MM.1S (cell line): ENCODE measurements at regions not wholly inside any gene's neighbourhood (a gene's known extent, or its start where the extent isn't known, plus 50 kb on each side); places are given as distances from the start of the nearest gene placed in this dataset.

Experiments
- DNase-seq: peaks from one replicate; pipeline ENCODE4 v3.0.0-alpha.2; 2015
- H2AFZ ChIP-seq: fragments of 300-600 bp; sonication (generic); 2 replicates; pipeline ENCODE4 v1.6.0; 2016; ENCODE audit warnings: antibody characterized with exemption, low read length
- H3F3A ChIP-seq: fragments of 300-600 bp; sonication (generic); 2 replicates; pipeline ENCODE4 v1.6.1; 2016; ENCODE audit warnings: mild to moderate bottlenecking, antibody characterized with exemption, low read length, moderate library complexity, mixed read lengths; ENCODE audit not compliant: insufficient read depth
- H3K27ac ChIP-seq: fragments of 300-600 bp; sonication (generic); 2 replicates; pipeline ENCODE4 v1.5.1; 2016; ENCODE audit warnings: mild to moderate bottlenecking, low read length
- H3K27me3 ChIP-seq: fragments of 300-600 bp; sonication (generic); replicated peaks from 2 replicates; pipeline ENCODE4 v1.6.0; 2016; ENCODE audit warnings: low read length; ENCODE audit not compliant: insufficient read depth
- H3K36me3 ChIP-seq: fragments of 300-600 bp; sonication (generic); replicated peaks from 2 replicates; pipeline ENCODE4 v1.6.1; 2016; ENCODE audit warnings: mild to moderate bottlenecking, low read length, mixed read lengths; ENCODE audit not compliant: insufficient read depth
- H3K4me1 ChIP-seq: fragments of 300-600 bp; sonication (generic); 2 replicates; pipeline ENCODE4 v1.6.1; 2016; ENCODE audit warnings: low read length, mixed read lengths
- H3K4me2 ChIP-seq: fragments of 300-600 bp; sonication (generic); 2 replicates; pipeline ENCODE4 v1.6.0; 2016; ENCODE audit warnings: low read depth, low read length
- H3K4me3 ChIP-seq: fragments of 300-600 bp; sonication (generic); 2 replicates; pipeline ENCODE4 v1.5.1; 2016; ENCODE audit warnings: low read length, mixed read lengths
- H3K79me2 ChIP-seq: fragments of 300-600 bp; sonication (generic); 2 replicates; pipeline ENCODE4 v1.6.1; 2016; ENCODE audit warnings: mixed run types, low read length, mixed read lengths
- H3K9ac ChIP-seq: fragments of 300-600 bp; sonication (generic); 2 replicates; pipeline ENCODE4 v1.6.1; 2016; ENCODE audit warnings: low read length, mixed read lengths
- H3K9me2 ChIP-seq: fragments of 300-600 bp; sonication (generic); replicated peaks from 2 replicates; pipeline ENCODE4 v1.6.1; 2016; ENCODE audit warnings: mild to moderate bottlenecking, low read length, mixed read lengths; ENCODE audit not compliant: insufficient read depth
- H3K9me3 ChIP-seq: fragments of 300-600 bp; sonication (generic); replicated peaks from 2 replicates; pipeline ENCODE4 v1.6.1; 2016; ENCODE audit warnings: mild to moderate bottlenecking, low read length, mixed read lengths; ENCODE audit not compliant: insufficient read depth
- H4K20me1 ChIP-seq: fragments of 300-600 bp; sonication (generic); 2 replicates; pipeline ENCODE4 v1.6.1; 2016; ENCODE audit warnings: mild to moderate bottlenecking, low read length, moderate library complexity, mixed read lengths; ENCODE audit not compliant: insufficient read depth
- CTCF ChIP-seq: fragments of 300-600 bp; sonication (generic); IDR thresholded peaks from 2 replicates; pipeline ENCODE4 v1.5.1; 2016; ENCODE audit warnings: antibody characterized with exemption, low read length, mixed read lengths
- EZH2 ChIP-seq: fragments of 300-600 bp; sonication (generic); optimal IDR thresholded peaks from 2 replicates; pipeline ENCODE3; 2017; ENCODE audit warnings: low read depth, mild to moderate bottlenecking, antibody characterized with exemption, low read length, mixed read lengths
- EZH2phosphoT487 ChIP-seq: fragments of 300-600 bp; sonication (generic); IDR thresholded peaks from 2 replicates; pipeline ENCODE4 v1.6.1; 2018; ENCODE audit warnings: antibody characterized with exemption, low read length

GRCh38 chr4:37023504-37023903 lies 221.0 kb upstream of the NWD2 start:
- TF ChIP-seq EZH2phosphoT487: no peak
- TF ChIP-seq EZH2: no peak
- TF ChIP-seq CTCF: no peak
- Histone ChIP-seq H3K4me2 (no peak overlapping the region), H3K27ac (no peak overlapping the region), H3K9me2 (no peaks in the 10 kb centered on the region), H3K27me3 (no peaks in the 10 kb centered on the region), H3K4me1 (no peaks in the 10 kb centered on the region), H3K9me3 (no peaks in the 10 kb centered on the region), H4K20me1 (no peaks in the 10 kb centered on the region), H3K9ac (no peak overlapping the region), H3K4me3 (no peak overlapping the region), H3K79me2 (no peaks in the 10 kb centered on the region), H3K36me3 (no peaks in the 10 kb centered on the region), H3F3A (no peaks in the 10 kb centered on the region), H2AFZ (no peak overlapping the region)
- no peak for DNase-seq

- H3K9ac ChIP-seq: no peak overlapping the region
- H3K79me2 ChIP-seq: no peaks in the 10 kb centered on the region
- TF ChIP-seq CTCF: no peak
- no peak for TF ChIP-seq EZH2
- no peak for TF ChIP-seq EZH2phosphoT487
- H3K4me1 ChIP-seq: no peaks in the 10 kb centered on the region
- no peaks in the 10 kb centered on the region for H3K9me3 ChIP-seq
- H2AFZ ChIP-seq: no peak overlapping the region
- H4K20me1 ChIP-seq: no peaks in the 10 kb centered on the region
- no peak overlapping the region for H3K4me2 ChIP-seq
- no peaks in the 10 kb centered on the region for H3K27me3 ChIP-seq
- no peaks in the 10 kb centered on the region for H3K9me2 ChIP-seq
- H3K4me3 ChIP-seq: no peak overlapping the region
- DNase-seq: no peak
- no peak overlapping the region for H3K27ac ChIP-seq
- no peaks in the 10 kb centered on the region for H3F3A ChIP-seq
- no peaks in the 10 kb centered on the region for H3K36me3 ChIP-seq
Measured at GRCh38 chr4:37023996-37024395, 220.5 kb upstream of the NWD2 start.

- no peak overlapping the region for H2AFZ ChIP-seq
- no peak overlapping the region for H3K4me2 ChIP-seq
- no peaks in the 10 kb centered on the region for H3K36me3 ChIP-seq
- no peaks in the 10 kb centered on the region for H4K20me1 ChIP-seq
- H3K9me3 ChIP-seq: no peaks in the 10 kb centered on the region
- H3F3A ChIP-seq: no peaks in the 10 kb centered on the region
- H3K79me2 ChIP-seq: no peaks in the 10 kb centered on the region
- TF ChIP-seq EZH2 (no peak), EZH2phosphoT487 (no peak), CTCF (no peak)
- H3K27me3 ChIP-seq: no peaks in the 10 kb centered on the region
- H3K4me3 ChIP-seq: no peak overlapping the region
- no peak overlapping the region for H3K9ac ChIP-seq
- no peaks in the 10 kb centered on the region for H3K4me1 ChIP-seq
- no peak overlapping the region for H3K27ac ChIP-seq
- H3K9me2 ChIP-seq: no peaks in the 10 kb centered on the region
- DNase-seq: no peak
Measured at GRCh38 chr4:37040816-37041215, 203.7 kb upstream of the NWD2 start.

- DNase-seq: no peak
- Histone ChIP-seq H3K36me3 (no peaks in the 10 kb centered on the region), H4K20me1 (no peaks in the 10 kb centered on the region), H3K27me3 (no peaks in the 10 kb centered on the region), H2AFZ (no peak overlapping the region), H3F3A (no peaks in the 10 kb centered on the region), H3K9me3 (no peaks in the 10 kb centered on the region), H3K79me2 (no peaks in the 10 kb centered on the region), H3K4me1 (no peaks in the 10 kb centered on the region), H3K4me3 (no peak overlapping the region), H3K9ac (no peak overlapping the region), H3K4me2 (no peak overlapping the region), H3K9me2 (no peaks in the 10 kb centered on the region), H3K27ac (no peak overlapping the region)
- TF ChIP-seq CTCF (no peak), EZH2 (no peak), EZH2phosphoT487 (no peak)
Measured at GRCh38 chr4:37043342-37043741, 201.2 kb upstream of the NWD2 start.
